B cell (primary cell): ENCODE measurements at regions not wholly inside any gene's neighbourhood (a gene's known extent, or its start where the extent isn't known, plus 50 kb on each side); places are given as distances from the start of the nearest gene placed in this dataset.

Experiments used
- ATAC-seq: fragments of 200-7000 bp; cut with Tn5 transposase; one replicate; pipeline ENCODE4 v1.10.0; 2021; ENCODE audit warnings: low read depth, mild to moderate bottlenecking, moderate number of reproducible peaks, moderate library complexity
- CTCF ChIA-PET: fragments of 350-600 bp; sonication (Branson Sonifier 250); formaldehyde crosslinking; loops from one replicate; lab custom pipeline; 2021; ENCODE audit warnings: antibody characterized with exemption, inconsistent platforms; lab: Charles Lee
- POLR2A ChIA-PET: fragments of 350-600 bp; sonication (Branson Sonifier 250); formaldehyde crosslinking; loops from one replicate; lab custom pipeline; 2021; ENCODE audit warnings: antibody characterized with exemption; lab: Charles Lee
- DNase-seq: peaks from one replicate; pipeline ENCODE4 v3.0.0; 2013
- H2AFZ ChIP-seq: 2 replicates; pipeline ENCODE4 v1.6.1; 2012; ENCODE audit warnings: mild to moderate bottlenecking, low read depth, low read length; ENCODE audit not compliant: insufficient read depth, poor library complexity, severe bottlenecking
- H3K27ac ChIP-seq, 2 donors: 1 replicate in 1 of 2; 2 replicates in 1 of 2; pipeline ENCODE4 v1.5.1; 2012 to 2013; ENCODE audit warnings: low read length in 2 of 2, mild to moderate bottlenecking in 2 of 2, moderate library complexity in 1 of 2
- H3K27me3 ChIP-seq, 4 experiments: fragments of 200-600 bp in 1 of 4; sonication (generic) in 1 of 4; replicated peaks in 1 of 4; 1 replicate in 2 of 4; 2 replicates in 2 of 4; pipeline versions ENCODE4 v1.6.1 to v1.7.0; 2013 to 2016; ENCODE audit warnings: low read length in 3 of 4, mild to moderate bottlenecking in 2 of 4, mixed read lengths in 1 of 4, moderate library complexity in 1 of 4; ENCODE audit not compliant: insufficient read depth in 4 of 4, control insufficient read depth in 3 of 4; ENCODE audit errors: control extremely low read depth in 1 of 4
- H3K36me3 ChIP-seq, 2 experiments: replicated peaks in 1 of 2; 1 replicate in 1 of 2; 2 replicates in 1 of 2; pipeline versions ENCODE4 v1.6.1 to v1.7.1; 2013; ENCODE audit warnings: low read length in 1 of 2; ENCODE audit not compliant: insufficient read depth in 2 of 2, control insufficient read depth in 1 of 2; ENCODE audit errors: control extremely low read depth in 1 of 2, extremely low read depth in 1 of 2
- H3K4me1 ChIP-seq, 2 donors: fragments of 200-600 bp in 1 of 2; sonication (generic) in 1 of 2; 1 replicate in 1 of 2; 2 replicates in 1 of 2; pipeline versions ENCODE4 v1.5.1 to v1.6.1; 2013 to 2017; ENCODE audit warnings: low read length in 2 of 2; ENCODE audit not compliant: control insufficient read depth in 2 of 2, insufficient read depth in 2 of 2
- H3K4me2 ChIP-seq: replicated peaks from 2 replicates; pipeline ENCODE3; 2012; ENCODE audit warnings: mild to moderate bottlenecking, low read depth, low read length; ENCODE audit not compliant: poor library complexity, severe bottlenecking
- H3K4me3 ChIP-seq, 5 experiments: fragments of 200-600 bp in 1 of 5; sonication (generic) in 1 of 5; 1 replicate in 3 of 5; 2 replicates in 2 of 5; pipeline versions ENCODE4 v1.5.1 to v1.7.0; 2011 to 2016; ENCODE audit warnings: low read length in 4 of 5, mild to moderate bottlenecking in 4 of 5, low read depth in 2 of 5, control low read depth in 1 of 5, moderate library complexity in 1 of 5; ENCODE audit not compliant: insufficient read depth in 1 of 5; ENCODE audit errors: control extremely low read depth in 1 of 5, extremely low read depth in 1 of 5
- H3K79me2 ChIP-seq: fragments of 200-600 bp; sonication (generic); one replicate; pipeline ENCODE4 v1.6.0; 2016; ENCODE audit warnings: low read length; ENCODE audit not compliant: control insufficient read depth, insufficient read depth
- H3K9ac ChIP-seq: fragments of 200-600 bp; sonication (generic); 2 replicates; pipeline ENCODE4 v1.6.1; 2017; ENCODE audit warnings: mild to moderate bottlenecking, low read length, moderate library complexity
- H3K9me3 ChIP-seq, 3 donors: one replicate each; pipeline versions ENCODE4 v1.6.1 to v1.7.1; 2013; ENCODE audit warnings: low read length in 2 of 3; ENCODE audit not compliant: control insufficient read depth in 2 of 3, insufficient read depth in 1 of 3; ENCODE audit errors: control extremely low read depth in 1 of 3
- H4K20me1 ChIP-seq: 2 replicates; pipeline ENCODE4 v1.6.0; 2012; ENCODE audit warnings: mild to moderate bottlenecking, low read length; ENCODE audit not compliant: insufficient read depth, control insufficient read depth, poor library complexity, severe bottlenecking
- H3K27ac Mint-ChIP-seq: one replicate; pipeline ENCODE4 v1.8.0; 2021; ENCODE audit warnings: mixed read lengths
- H3K27me3 Mint-ChIP-seq: one replicate; pipeline ENCODE4 v1.8.0; 2021; ENCODE audit warnings: mixed read lengths
- H3K4me1 Mint-ChIP-seq: one replicate; pipeline ENCODE4 v1.8.0; 2021; ENCODE audit warnings: mixed read lengths
- H3K4me3 Mint-ChIP-seq: one replicate; pipeline ENCODE4 v1.8.0; 2021; ENCODE audit warnings: mixed read lengths
- H3K9me3 Mint-ChIP-seq: one replicate; pipeline ENCODE4 v1.8.0; 2022; ENCODE audit warnings: mixed read lengths; ENCODE audit not compliant: insufficient read depth
- EZH2 ChIP-seq: IDR thresholded peaks from 2 replicates; pipeline ENCODE4 v1.6.1; 2012; ENCODE audit warnings: borderline replicate concordance, low read depth, mild to moderate bottlenecking, moderate library complexity, low read length; ENCODE audit not compliant: insufficient read depth, poor library complexity, severe bottlenecking
- WGBS: methylation state at CpG from one replicate; pipeline ENCODE4 v1.1.5; 2013; ENCODE audit warnings: missing lambda C conversion rate; ENCODE audit not compliant: insufficient coverage; 5-methylcytosine and 5-hydroxymethylcytosine counted together
- intact Hi-C: fragments of 100-400 bp; cut with micrococcal nuclease; formaldehyde crosslinking; loops from one replicate; pipeline ENCODE4 v1.10.0; 2022
- TF ChIP-seq, protein P1 (sequence below): fragments of 200-600 bp; IDR thresholded peaks from one replicate; pipeline ENCODE4 v1.8.0; 2022; ENCODE audit warnings: antibody characterized with exemption, mild to moderate bottlenecking

- H3K4me1 Mint-ChIP-seq: peaks cover 24% of the 10 kb centered on the region
- no peak overlapping the region for H3K9ac ChIP-seq
- peaks cover 0 to 5% (median 0%) of the 10 kb centered on the region in 3 donors for H3K9me3 ChIP-seq
- peak; percentile 87 for ATAC-seq
- H3K27ac ChIP-seq: peak overlapping the region in 1 of 2 donors; percentile 50
- peaks cover 10 to 64% of the 10 kb centered on the region in 2 donors for H3K4me1 ChIP-seq
- peak overlapping the region; percentile 63 for H3K4me3 Mint-ChIP-seq
- peak overlapping the region in 2 of 5 experiments; percentile 0 to 7 for H3K4me3 ChIP-seq
- H3K4me2 ChIP-seq: peak overlapping the region; percentile 40
- no peaks in the 10 kb centered on the region for H3K79me2 ChIP-seq
- no peaks in the 10 kb centered on the region for H3K36me3 ChIP-seq
- H3K27ac Mint-ChIP-seq: peak overlapping the region; percentile 77
- POLR2A ChIA-PET: no interaction called here
- H2AFZ ChIP-seq: no peak overlapping the region
- CTCF ChIA-PET: interaction anchor here (1.7 to 2.0 kb wide), 3 partner anchors 9 to 150 kb away, joined by 8 to 10 read pairs (median 9); no protein-coding TSS in a partner anchor
- peak; percentile 68 for DNase-seq
- intact Hi-C loops: no loop called here
- H3K27me3 ChIP-seq: no peaks in the 10 kb centered on the region
- H3K9me3 Mint-ChIP-seq: no peaks in the 10 kb centered on the region
- TF ChIP-seq, protein P1, sequence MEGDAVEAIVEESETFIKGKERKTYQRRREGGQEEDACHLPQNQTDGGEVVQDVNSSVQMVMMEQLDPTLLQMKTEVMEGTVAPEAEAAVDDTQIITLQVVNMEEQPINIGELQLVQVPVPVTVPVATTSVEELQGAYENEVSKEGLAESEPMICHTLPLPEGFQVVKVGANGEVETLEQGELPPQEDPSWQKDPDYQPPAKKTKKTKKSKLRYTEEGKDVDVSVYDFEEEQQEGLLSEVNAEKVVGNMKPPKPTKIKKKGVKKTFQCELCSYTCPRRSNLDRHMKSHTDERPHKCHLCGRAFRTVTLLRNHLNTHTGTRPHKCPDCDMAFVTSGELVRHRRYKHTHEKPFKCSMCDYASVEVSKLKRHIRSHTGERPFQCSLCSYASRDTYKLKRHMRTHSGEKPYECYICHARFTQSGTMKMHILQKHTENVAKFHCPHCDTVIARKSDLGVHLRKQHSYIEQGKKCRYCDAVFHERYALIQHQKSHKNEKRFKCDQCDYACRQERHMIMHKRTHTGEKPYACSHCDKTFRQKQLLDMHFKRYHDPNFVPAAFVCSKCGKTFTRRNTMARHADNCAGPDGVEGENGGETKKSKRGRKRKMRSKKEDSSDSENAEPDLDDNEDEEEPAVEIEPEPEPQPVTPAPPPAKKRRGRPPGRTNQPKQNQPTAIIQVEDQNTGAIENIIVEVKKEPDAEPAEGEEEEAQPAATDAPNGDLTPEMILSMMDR: no peak
- no peak for TF ChIP-seq EZH2
- peaks cover 4% of the 10 kb centered on the region for H3K27me3 Mint-ChIP-seq
- WGBS: 30% methylated on average over 2 of the region's 10 CpGs
- H4K20me1 ChIP-seq: no peaks in the 10 kb centered on the region
Measured at GRCh38 chr19:29880498-29881081, 61.4 kb upstream of the URI1 start.

DNA sequence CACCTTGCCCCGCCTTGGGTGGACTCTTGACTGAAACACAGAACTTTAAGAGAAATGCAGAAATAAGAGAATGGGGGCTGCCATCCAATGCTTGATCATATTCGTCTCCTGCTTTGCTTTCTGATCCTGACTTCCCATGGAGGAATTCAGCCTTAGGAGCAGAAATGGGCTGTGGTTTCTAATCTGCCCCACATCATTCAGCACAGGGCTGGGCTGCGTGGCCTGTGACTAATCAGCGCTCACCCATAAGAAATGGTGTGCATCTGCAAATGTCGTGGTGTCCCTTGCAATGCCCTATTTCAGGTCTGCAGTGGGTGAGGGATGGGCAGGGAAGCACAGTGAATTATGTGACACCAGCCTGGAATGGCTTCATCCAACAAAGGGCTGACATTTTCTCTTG is 60.7 kb upstream of the URI1 start:
- no peak for DNase-seq
- Histone ChIP-seq H3K4me3 (no peak overlapping the region), H3K27ac (no peak overlapping the region), H3K36me3 (no peaks in the 10 kb centered on the region), H4K20me1 (no peaks in the 10 kb centered on the region), H3K4me1 (peaks cover 10 to 57% of the 10 kb centered on the region in 2 donors), H3K79me2 (no peaks in the 10 kb centered on the region), H3K4me2 (no peak overlapping the region), H3K9me3 (peaks cover 0 to 5% (median 0%) of the 10 kb centered on the region in 3 donors), H3K9ac (no peak overlapping the region), H2AFZ (no peak overlapping the region), H3K27me3 (no peaks in the 10 kb centered on the region)
- ChIA-PET CTCF (interaction anchor here (1.7 to 1.9 kb wide), 2 partner anchors 9 to 10 kb away, joined by 6 to 9 read pairs; no protein-coding TSS in a partner anchor), POLR2A (no interaction called here)
- Mint-ChIP-seq H3K27me3 (peaks cover 2% of the 10 kb centered on the region), H3K9me3 (no peaks in the 10 kb centered on the region), H3K4me3 (peak overlapping the region; percentile 37), H3K4me1 (peaks cover 21% of the 10 kb centered on the region), H3K27ac (no peak overlapping the region)
- intact Hi-C loops: no loop called here
- no peak for ATAC-seq
- TF ChIP-seq EZH2: no peak
- TF ChIP-seq, protein P1: no peak
- WGBS: 90% methylated on average over 5 of the region's 5 CpGs
